ENCODE measurements at regions not wholly inside any gene's neighbourhood (a gene's known extent, or its start where the extent isn't known, plus 50 kb on each side); places are given as distances from the start of the nearest gene placed in this dataset.

DNA sequence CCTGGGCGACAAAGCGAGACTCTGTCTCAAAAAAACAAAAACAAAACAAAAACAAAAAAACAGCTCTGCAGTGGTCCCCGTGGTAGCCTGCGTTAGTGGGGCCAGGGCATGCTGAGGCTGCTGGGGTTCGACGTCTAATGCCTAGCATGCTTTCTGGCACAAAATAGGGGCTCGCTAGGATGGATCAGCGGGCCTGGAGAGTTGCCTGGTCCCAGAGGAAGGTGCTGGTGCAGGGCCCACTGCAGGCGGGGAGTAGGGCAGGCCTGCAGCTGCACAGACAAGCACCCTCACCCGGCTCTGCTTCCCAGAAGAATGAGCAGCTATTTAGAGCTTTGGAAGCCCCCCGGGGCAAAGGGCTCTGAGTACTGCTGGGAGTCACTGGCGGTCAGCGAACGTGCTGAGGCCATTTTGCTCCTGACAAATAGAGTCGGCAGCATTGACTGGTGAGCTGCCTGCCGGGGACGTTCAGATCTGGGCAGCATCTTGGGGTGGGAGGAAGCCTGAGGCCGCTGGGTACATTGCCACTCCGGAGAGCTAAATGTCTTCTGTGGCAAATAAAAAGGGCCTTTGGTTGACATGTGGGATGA, 126.7 kb downstream of the OLFM1 start:
- TF ChIP-seq, protein P1, sequence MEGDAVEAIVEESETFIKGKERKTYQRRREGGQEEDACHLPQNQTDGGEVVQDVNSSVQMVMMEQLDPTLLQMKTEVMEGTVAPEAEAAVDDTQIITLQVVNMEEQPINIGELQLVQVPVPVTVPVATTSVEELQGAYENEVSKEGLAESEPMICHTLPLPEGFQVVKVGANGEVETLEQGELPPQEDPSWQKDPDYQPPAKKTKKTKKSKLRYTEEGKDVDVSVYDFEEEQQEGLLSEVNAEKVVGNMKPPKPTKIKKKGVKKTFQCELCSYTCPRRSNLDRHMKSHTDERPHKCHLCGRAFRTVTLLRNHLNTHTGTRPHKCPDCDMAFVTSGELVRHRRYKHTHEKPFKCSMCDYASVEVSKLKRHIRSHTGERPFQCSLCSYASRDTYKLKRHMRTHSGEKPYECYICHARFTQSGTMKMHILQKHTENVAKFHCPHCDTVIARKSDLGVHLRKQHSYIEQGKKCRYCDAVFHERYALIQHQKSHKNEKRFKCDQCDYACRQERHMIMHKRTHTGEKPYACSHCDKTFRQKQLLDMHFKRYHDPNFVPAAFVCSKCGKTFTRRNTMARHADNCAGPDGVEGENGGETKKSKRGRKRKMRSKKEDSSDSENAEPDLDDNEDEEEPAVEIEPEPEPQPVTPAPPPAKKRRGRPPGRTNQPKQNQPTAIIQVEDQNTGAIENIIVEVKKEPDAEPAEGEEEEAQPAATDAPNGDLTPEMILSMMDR (IDR thresholded peaks at IDR 0.05) = no peak
- no peak for TF ChIP-seq POLR2A (IDR thresholded peaks at IDR 0.05)
